ENCODE measurements at regions not wholly inside any gene's neighbourhood (a gene's known extent, or its start where the extent isn't known, plus 50 kb on each side); places are given as distances from the start of the nearest gene placed in this dataset.

DNA sequence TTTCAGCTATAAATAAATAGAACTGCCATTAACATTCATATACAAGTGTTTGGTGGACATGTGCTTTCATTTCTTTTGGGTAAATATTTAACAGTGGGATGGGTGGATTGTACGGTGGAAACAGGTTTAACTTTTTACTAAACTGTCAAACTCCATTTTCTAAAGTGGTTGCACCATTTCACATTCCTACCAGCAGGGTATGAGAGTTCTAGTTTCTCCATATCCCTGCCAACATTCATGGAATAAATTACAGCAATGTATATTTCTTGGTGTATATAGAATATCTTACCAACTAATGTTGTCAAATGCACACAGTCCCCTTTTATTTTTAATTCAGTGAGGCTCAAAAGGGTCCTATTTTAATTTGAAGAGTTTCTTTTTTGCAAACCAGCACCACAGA, 71.3 kb upstream of the CTXND1 start:
- CTCF ChIA-PET: no interaction called here
- peaks cover 10 to 14% of the 10 kb centered on the region in 2 experiments for H3K9me3 ChIP-seq (ENCODE audit: control insufficient read depth in 1 of 2, insufficient read depth in 1 of 2, low read length in 2 of 2)
- H3K4me1 Mint-ChIP-seq (ENCODE audit: low read depth): no peaks in the 10 kb centered on the region
- POLR2A ChIA-PET: no interaction called here
- H3K27me3 ChIP-seq (ENCODE audit: control insufficient read depth in 1 of 2, insufficient read depth in 2 of 2, low read length in 2 of 2): peaks cover 0 to 2% of the 10 kb centered on the region in 2 experiments
- peaks cover 29% of the 10 kb centered on the region for H3K27me3 Mint-ChIP-seq
- ATAC-seq (ENCODE audit: poor library complexity) (no peak), DNase-seq (no peak)
- H3K4me3 ChIP-seq (ENCODE audit: low read length): no peak overlapping the region
- H3K4me1 ChIP-seq (ENCODE audit: insufficient read depth, low read length): no peaks in the 10 kb centered on the region
- H3K27ac ChIP-seq (ENCODE audit: low read depth in 1 of 2, low read length in 2 of 2): no peak overlapping the region
- no peaks in the 10 kb centered on the region for H3K36me3 ChIP-seq (ENCODE audit: insufficient read depth, low read length)
- H3K27ac Mint-ChIP-seq: no peak overlapping the region
- H3K9me3 Mint-ChIP-seq: no peaks in the 10 kb centered on the region
- H3K4me3 Mint-ChIP-seq: no peak overlapping the region
- H3K36me3 Mint-ChIP-seq (ENCODE audit: low read depth): no peaks in the 10 kb centered on the region
- intact Hi-C loops (cut with DNase I, micrococcal nuclease): no loop called here
- TF ChIP-seq, protein P1, sequence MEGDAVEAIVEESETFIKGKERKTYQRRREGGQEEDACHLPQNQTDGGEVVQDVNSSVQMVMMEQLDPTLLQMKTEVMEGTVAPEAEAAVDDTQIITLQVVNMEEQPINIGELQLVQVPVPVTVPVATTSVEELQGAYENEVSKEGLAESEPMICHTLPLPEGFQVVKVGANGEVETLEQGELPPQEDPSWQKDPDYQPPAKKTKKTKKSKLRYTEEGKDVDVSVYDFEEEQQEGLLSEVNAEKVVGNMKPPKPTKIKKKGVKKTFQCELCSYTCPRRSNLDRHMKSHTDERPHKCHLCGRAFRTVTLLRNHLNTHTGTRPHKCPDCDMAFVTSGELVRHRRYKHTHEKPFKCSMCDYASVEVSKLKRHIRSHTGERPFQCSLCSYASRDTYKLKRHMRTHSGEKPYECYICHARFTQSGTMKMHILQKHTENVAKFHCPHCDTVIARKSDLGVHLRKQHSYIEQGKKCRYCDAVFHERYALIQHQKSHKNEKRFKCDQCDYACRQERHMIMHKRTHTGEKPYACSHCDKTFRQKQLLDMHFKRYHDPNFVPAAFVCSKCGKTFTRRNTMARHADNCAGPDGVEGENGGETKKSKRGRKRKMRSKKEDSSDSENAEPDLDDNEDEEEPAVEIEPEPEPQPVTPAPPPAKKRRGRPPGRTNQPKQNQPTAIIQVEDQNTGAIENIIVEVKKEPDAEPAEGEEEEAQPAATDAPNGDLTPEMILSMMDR (IDR thresholded peaks at IDR 0.05): no peak

DNA sequence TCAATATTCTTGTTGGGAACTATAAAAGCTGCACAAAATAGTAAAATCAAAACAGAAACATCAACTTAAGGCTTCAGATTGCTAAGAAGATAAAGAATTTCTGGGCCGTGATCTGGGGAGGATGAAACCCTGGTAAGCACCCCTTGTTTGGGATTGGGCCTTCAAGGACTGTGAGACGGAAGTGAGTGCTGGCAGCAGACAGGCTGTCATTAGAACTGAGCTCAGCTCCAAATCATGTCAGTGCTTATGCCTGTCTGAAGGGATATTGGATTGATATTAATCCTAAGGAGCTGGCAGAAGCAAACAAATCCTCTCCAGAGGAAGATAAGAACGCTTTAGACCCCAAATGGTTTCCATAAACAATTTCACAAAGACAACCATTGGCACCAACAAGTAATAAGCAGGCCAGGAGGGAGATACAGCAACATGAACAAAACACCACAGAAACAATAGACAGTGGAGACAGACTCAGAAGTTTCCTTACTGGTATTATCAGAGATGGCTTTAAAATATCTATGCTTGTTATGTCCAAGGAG, 72.6 kb upstream of the CTXND1 start:
- no peak overlapping the region for H3K27ac Mint-ChIP-seq
- CTCF ChIA-PET: interaction anchor here (0.5 kb wide), 1 partner anchor 305 kb away, joined by 3 read pairs; no protein-coding TSS in a partner anchor

DNA sequence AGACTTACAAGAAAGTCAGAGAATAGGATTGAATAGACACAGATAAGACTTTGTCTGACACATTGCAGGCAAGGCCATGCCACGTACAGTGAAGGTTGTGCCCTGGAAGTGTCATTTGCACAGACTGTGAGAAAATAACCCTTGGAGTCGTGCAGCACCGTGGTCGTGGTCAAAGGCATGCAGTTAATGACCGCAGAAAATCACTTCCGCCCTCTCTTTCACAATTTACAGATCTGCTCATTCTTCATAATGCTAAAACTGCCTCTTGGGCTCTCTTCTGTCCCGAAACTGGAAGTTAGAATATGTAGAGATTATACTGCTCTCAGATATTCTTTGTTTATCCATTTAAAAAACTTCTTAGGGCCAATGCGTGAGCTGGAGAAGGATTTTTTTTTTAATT, 73.2 kb upstream of the CTXND1 start:
- peaks cover 10 to 15% of the 10 kb centered on the region in 2 experiments for H3K9me3 ChIP-seq (ENCODE audit: control insufficient read depth in 1 of 2, insufficient read depth in 1 of 2, low read length in 2 of 2)
- Mint-ChIP-seq H3K4me1 (ENCODE audit: low read depth) (no peaks in the 10 kb centered on the region), H3K4me3 (no peak overlapping the region), H3K27ac (no peak overlapping the region), H3K36me3 (ENCODE audit: low read depth) (no peaks in the 10 kb centered on the region), H3K9me3 (no peaks in the 10 kb centered on the region), H3K27me3 (peaks cover 22% of the 10 kb centered on the region)
- ATAC-seq (ENCODE audit: poor library complexity) (no peak), DNase-seq (no peak)
- POLR2A ChIA-PET: no interaction called here
- CTCF ChIA-PET: no interaction called here
- H3K4me1 ChIP-seq (ENCODE audit: insufficient read depth, low read length): no peaks in the 10 kb centered on the region
- H3K27me3 ChIP-seq (ENCODE audit: control insufficient read depth in 1 of 2, insufficient read depth in 2 of 2, low read length in 2 of 2): peaks cover 0 to 2% of the 10 kb centered on the region in 2 experiments
- no peaks in the 10 kb centered on the region for H3K36me3 ChIP-seq (ENCODE audit: insufficient read depth, low read length)
- intact Hi-C loops (cut with DNase I, micrococcal nuclease): no loop called here
- TF ChIP-seq, protein P1 (IDR thresholded peaks at IDR 0.05): no peak
- H3K27ac ChIP-seq (ENCODE audit: low read depth in 1 of 2, low read length in 2 of 2): no peak overlapping the region
- no peak overlapping the region for H3K4me3 ChIP-seq (ENCODE audit: low read length)

More for the DNA sequence above, 72.6 kb upstream of the CTXND1 start:
- Histone ChIP-seq H3K9me3 (ENCODE audit: control insufficient read depth in 1 of 2, insufficient read depth in 1 of 2, low read length in 2 of 2) (peaks cover 10 to 15% of the 10 kb centered on the region in 2 experiments), H3K27me3 (ENCODE audit: control insufficient read depth in 1 of 2, insufficient read depth in 2 of 2, low read length in 2 of 2) (peaks cover 0 to 2% of the 10 kb centered on the region in 2 experiments), H3K4me3 (ENCODE audit: low read length) (no peak overlapping the region), H3K27ac (ENCODE audit: low read depth in 1 of 2, low read length in 2 of 2) (no peak overlapping the region), H3K4me1 (ENCODE audit: insufficient read depth, low read length) (no peaks in the 10 kb centered on the region), H3K36me3 (ENCODE audit: insufficient read depth, low read length) (no peaks in the 10 kb centered on the region)
- H3K4me1 Mint-ChIP-seq (ENCODE audit: low read depth): no peaks in the 10 kb centered on the region
- ATAC-seq (ENCODE audit: poor library complexity): no peak
- no peaks in the 10 kb centered on the region for H3K9me3 Mint-ChIP-seq
- H3K27me3 Mint-ChIP-seq: peaks cover 26% of the 10 kb centered on the region
- intact Hi-C loops (cut with DNase I, micrococcal nuclease): no loop called here
- TF ChIP-seq, protein P1 (IDR thresholded peaks at IDR 0.05): no peak
- POLR2A ChIA-PET: no interaction called here
- H3K36me3 Mint-ChIP-seq (ENCODE audit: low read depth): no peaks in the 10 kb centered on the region
- DNase-seq: no peak
- H3K4me3 Mint-ChIP-seq: no peak overlapping the region
